ENCODE measurements at regions not wholly inside any gene's neighbourhood (a gene's known extent, or its start where the extent isn't known, plus 50 kb on each side); places are given as distances from the start of the nearest gene placed in this dataset.

GRCh38 chr3:154766765-154767503 is 313.2 kb upstream of the MME start:
- no peak overlapping the region for H3K4me3 ChIP-seq (ENCODE audit: control insufficient read depth, low read depth, low read length)
- DNase-seq (ENCODE audit: low read depth), result no peak
- TF ChIP-seq CTCF (IDR thresholded peaks at IDR 0.05; ENCODE audit: control insufficient read depth, insufficient read depth, low read depth, low read length, missing control alignments), result no peak

GRCh38 chr3:154764856-154765640 is 315.1 kb upstream of the MME start:
- no peak for DNase-seq (ENCODE audit: low read depth)

GRCh38 chr3:154762486-154762885 is 317.6 kb upstream of the MME start:
- no peak for DNase-seq (ENCODE audit: low read depth)
- H3K4me3 ChIP-seq (ENCODE audit: control insufficient read depth, low read depth, low read length), result no peak overlapping the region
- no peak for TF ChIP-seq CTCF (IDR thresholded peaks at IDR 0.05; ENCODE audit: control insufficient read depth, insufficient read depth, low read depth, low read length, missing control alignments)

More at GRCh38 chr3:154764856-154765640, 315.1 kb upstream of the MME start:
- H3K4me3 ChIP-seq (ENCODE audit: control insufficient read depth, low read depth, low read length), result no peak overlapping the region
- TF ChIP-seq CTCF (IDR thresholded peaks at IDR 0.05; ENCODE audit: control insufficient read depth, insufficient read depth, low read depth, low read length, missing control alignments), result no peak

DNA sequence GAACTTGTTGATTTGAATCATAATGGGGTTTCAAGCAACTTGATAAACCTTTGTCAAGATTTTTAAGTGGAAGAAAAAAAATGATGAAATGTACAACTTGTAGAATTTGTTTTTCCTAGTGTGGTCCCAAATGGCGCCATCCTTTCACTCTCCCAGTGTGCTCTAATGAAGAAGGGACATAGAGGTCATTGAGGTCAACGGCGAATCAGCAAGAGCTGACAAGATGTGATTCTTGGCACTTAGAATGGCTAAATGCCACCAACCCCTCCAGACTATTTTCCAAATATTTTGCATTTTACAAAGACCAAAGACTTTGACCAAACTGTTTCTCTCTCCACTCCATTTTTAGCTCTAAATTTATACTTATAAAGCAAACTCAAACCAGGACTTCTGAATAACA is 320.2 kb upstream of the MME start:
- no peak for TF ChIP-seq CTCF (IDR thresholded peaks at IDR 0.05; ENCODE audit: control insufficient read depth, insufficient read depth, low read depth, low read length, missing control alignments)
- DNase-seq (ENCODE audit: low read depth), result no peak

GRCh38 chr3:154758109-154758868 is 321.8 kb upstream of the MME start:
- peak; percentile 24 for DNase-seq (ENCODE audit: low read depth)
- TF ChIP-seq CTCF (IDR thresholded peaks at IDR 0.05; ENCODE audit: control insufficient read depth, insufficient read depth, low read depth, low read length, missing control alignments), result peak; percentile 44
- no peak overlapping the region for H3K4me3 ChIP-seq (ENCODE audit: control insufficient read depth, low read depth, low read length)

More for the DNA sequence above, 320.2 kb upstream of the MME start:
- H3K4me3 ChIP-seq (ENCODE audit: control insufficient read depth, low read depth, low read length), result no peak overlapping the region

- H3K4me3 ChIP-seq (ENCODE audit: control insufficient read depth, low read depth, low read length), result no peak overlapping the region
- no peak for TF ChIP-seq CTCF (IDR thresholded peaks at IDR 0.05; ENCODE audit: control insufficient read depth, insufficient read depth, low read depth, low read length, missing control alignments)
- no peak for DNase-seq (ENCODE audit: low read depth)
These were observed 323.1 kb upstream of the GPR149 start for GRCh38 chr3:154753101-154753500.

Data from AG09309 (cell line).